ENCODE measurements at regions not wholly inside any gene's neighbourhood (a gene's known extent, or its start where the extent isn't known, plus 50 kb on each side); places are given as distances from the start of the nearest gene placed in this dataset.

GRCh38 chrX:121227888-121228287 is 180.5 kb downstream of the GLUD2 start:
- no peaks in the 10 kb centered on the region for H3K9me3 Mint-ChIP-seq
- H3K27me3 Mint-ChIP-seq, result no peaks in the 10 kb centered on the region
- DNase-seq (no peak), ATAC-seq (no peak)
- H3K36me3 Mint-ChIP-seq (ENCODE audit: low read depth), result no peaks in the 10 kb centered on the region
- no peak overlapping the region for H3K4me3 Mint-ChIP-seq
- H3K4me1 Mint-ChIP-seq, result no peaks in the 10 kb centered on the region
- H3K27ac Mint-ChIP-seq, result no peak overlapping the region

- no peak overlapping the region for H3K4me3 Mint-ChIP-seq
- H3K9me3 Mint-ChIP-seq, result no peaks in the 10 kb centered on the region
- DNase-seq (no peak), ATAC-seq (no peak)
- H3K27me3 Mint-ChIP-seq, result no peaks in the 10 kb centered on the region
- H3K4me1 Mint-ChIP-seq, result no peaks in the 10 kb centered on the region
- H3K36me3 Mint-ChIP-seq (ENCODE audit: low read depth), result no peaks in the 10 kb centered on the region
- H3K27ac Mint-ChIP-seq, result no peak overlapping the region
These were observed 184.4 kb downstream of the GLUD2 start for GRCh38 chrX:121231566-121232358.

DNA sequence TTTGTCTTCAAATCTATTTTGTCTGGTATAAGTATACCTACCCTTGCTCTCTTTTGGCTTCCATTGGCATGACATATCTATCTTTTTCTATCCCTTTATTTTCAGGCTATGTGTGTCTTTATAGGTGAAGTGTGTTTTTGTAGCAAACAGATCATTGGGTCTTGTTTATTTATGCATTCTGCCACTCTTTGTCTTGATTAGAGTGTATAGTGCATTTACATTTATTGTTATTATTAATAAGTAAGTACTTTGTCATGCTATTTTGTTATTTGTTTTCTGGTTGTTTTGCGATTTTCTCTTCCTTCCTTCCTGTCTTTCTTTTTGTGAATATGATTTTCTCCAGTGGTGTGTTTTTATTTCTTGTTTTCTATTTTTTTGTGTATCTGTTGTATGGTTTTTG is 188.6 kb downstream of the GLUD2 start:
- DNase-seq (no peak), ATAC-seq (no peak)
- H3K4me3 Mint-ChIP-seq, result no peak overlapping the region
- no peaks in the 10 kb centered on the region for H3K27me3 Mint-ChIP-seq
- no peak overlapping the region for H3K27ac Mint-ChIP-seq
- H3K4me1 Mint-ChIP-seq, result no peaks in the 10 kb centered on the region
- H3K9me3 Mint-ChIP-seq, result no peaks in the 10 kb centered on the region
- H3K36me3 Mint-ChIP-seq (ENCODE audit: low read depth), result no peaks in the 10 kb centered on the region

DNA sequence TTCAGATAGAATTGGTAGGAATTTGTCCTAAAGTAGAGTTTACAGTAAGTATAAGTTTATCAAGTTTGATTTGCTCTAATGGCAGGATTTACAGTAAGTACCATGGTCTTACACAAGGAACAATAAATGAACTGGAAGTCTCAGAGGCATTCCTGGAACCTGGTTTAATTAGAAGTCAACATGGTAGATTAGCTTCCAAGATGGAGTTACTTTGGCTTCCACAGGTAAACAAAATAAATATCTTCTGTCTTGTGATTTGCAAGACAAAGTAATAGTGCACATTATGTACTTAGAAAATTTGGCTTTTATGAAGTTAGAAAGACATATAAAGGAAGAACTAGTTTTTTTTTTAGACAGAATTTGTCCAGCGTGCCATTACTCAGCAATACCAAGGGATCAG is 190.7 kb downstream of the GLUD2 start:
- DNase-seq (no peak), ATAC-seq (no peak)
- Mint-ChIP-seq H3K4me3 (no peak overlapping the region), H3K27me3 (no peaks in the 10 kb centered on the region), H3K9me3 (no peaks in the 10 kb centered on the region), H3K36me3 (ENCODE audit: low read depth) (no peaks in the 10 kb centered on the region), H3K27ac (no peak overlapping the region), H3K4me1 (no peaks in the 10 kb centered on the region)

DNA sequence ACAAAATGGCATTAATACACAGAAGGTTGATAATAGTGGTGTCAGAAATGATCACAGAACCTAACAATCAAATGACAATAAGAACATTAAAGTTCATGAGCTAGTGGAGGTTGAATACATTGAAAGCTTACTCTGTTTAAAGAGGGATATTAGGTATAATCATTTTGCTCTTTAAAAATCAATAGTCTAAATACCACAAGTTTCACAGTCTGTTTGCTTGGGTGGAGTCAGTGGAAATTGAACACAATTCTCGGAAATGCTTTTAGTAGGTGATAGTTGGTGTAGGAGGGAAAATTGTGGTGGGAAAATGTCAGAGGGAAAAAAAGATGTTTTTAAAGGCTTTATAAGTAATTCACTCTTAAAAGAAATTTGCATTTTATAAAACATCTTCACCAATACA is 197.1 kb downstream of the GLUD2 start:
- Mint-ChIP-seq H3K27me3 (no peaks in the 10 kb centered on the region), H3K4me3 (no peak overlapping the region), H3K9me3 (no peaks in the 10 kb centered on the region), H3K4me1 (no peaks in the 10 kb centered on the region), H3K36me3 (ENCODE audit: low read depth) (no peaks in the 10 kb centered on the region), H3K27ac (no peak overlapping the region)
- no peak for DNase-seq
- ATAC-seq, result no peak

DNA sequence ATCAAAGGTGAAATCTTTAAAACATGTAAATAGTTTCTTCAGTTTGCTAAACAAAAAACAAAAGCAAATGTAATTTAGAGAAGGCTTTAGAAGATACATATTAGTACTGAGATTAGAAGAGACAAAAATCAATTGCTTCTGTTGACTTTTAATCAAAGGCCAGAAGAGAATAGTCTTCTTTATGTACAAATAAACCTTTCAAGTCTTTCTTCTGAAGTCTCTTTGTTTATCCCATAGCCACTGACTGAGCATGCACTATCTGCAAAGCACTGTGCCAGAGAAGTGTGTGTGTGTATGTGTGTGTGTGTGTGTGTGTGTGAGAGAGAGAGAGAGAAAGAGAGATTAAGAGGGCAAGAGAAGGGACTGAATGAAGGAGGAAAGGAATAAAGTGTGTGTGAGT is 198.4 kb downstream of the GLUD2 start:
- Mint-ChIP-seq H3K4me3 (no peak overlapping the region), H3K27me3 (no peaks in the 10 kb centered on the region), H3K9me3 (no peaks in the 10 kb centered on the region), H3K4me1 (no peaks in the 10 kb centered on the region), H3K36me3 (ENCODE audit: low read depth) (no peaks in the 10 kb centered on the region), H3K27ac (no peak overlapping the region)
- DNase-seq, result no peak
- ATAC-seq, result no peak

GRCh38 chrX:121254336-121254735 is 206.9 kb downstream of the GLUD2 start:
- no peaks in the 10 kb centered on the region for H3K36me3 Mint-ChIP-seq (ENCODE audit: low read depth)
- no peaks in the 10 kb centered on the region for H3K9me3 Mint-ChIP-seq
- DNase-seq, result no peak
- H3K27ac Mint-ChIP-seq, result no peak overlapping the region
- no peak overlapping the region for H3K4me3 Mint-ChIP-seq
- ATAC-seq, result no peak
- H3K27me3 Mint-ChIP-seq, result peaks cover 2% of the 10 kb centered on the region
- H3K4me1 Mint-ChIP-seq, result peaks cover 2% of the 10 kb centered on the region

DNA sequence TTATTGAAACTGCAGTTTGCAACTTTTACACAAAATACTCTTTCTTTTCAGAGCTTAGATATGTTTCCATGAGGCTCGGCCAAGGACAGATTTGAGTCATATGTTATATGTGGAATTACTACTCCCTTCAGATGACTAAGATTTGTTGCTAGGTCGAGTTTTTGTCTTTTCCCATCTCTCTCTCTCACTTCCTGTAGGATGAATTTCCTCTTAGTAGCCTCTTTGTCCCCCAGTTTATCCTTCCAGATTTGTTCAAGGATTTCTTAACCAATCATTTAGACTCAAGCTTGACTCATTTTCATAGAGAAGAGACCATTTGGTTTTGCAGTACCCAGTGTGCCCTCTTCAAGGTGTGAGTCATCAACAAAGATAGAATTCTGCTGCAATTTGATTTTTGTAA is 209.2 kb downstream of the GLUD2 start:
- no peaks in the 10 kb centered on the region for H3K9me3 Mint-ChIP-seq
- DNase-seq (no peak), ATAC-seq (no peak)
- peak overlapping the region; percentile 18 for H3K27ac Mint-ChIP-seq
- H3K4me3 Mint-ChIP-seq, result no peak overlapping the region
- H3K36me3 Mint-ChIP-seq (ENCODE audit: low read depth), result no peaks in the 10 kb centered on the region
- peaks cover 2% of the 10 kb centered on the region for H3K27me3 Mint-ChIP-seq
- peaks cover 2% of the 10 kb centered on the region for H3K4me1 Mint-ChIP-seq

- H3K27ac Mint-ChIP-seq, result no peak overlapping the region
These were observed 211.1 kb downstream of the GLUD2 start for GRCh38 chrX:121258545-121258944.

DNA sequence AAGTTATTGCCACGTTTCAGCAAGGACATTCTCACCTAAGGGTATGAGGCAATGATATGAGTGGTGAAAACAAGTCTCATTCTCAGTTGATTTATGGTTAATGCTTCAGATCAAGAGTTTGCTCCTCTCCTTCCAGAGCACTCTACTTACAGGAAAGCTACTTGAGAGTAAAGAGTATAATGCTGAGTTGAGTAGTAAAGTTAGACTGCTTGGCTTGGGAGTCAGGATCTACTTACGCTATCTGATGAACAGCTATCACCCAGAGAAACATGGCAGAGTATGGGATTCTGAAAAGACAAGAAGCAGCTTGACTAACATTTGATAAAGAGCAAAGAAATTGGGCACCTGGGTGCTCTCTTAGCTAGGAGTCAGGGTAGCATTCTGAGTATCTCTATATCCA is 211.8 kb downstream of the GLUD2 start:
- no peaks in the 10 kb centered on the region for H3K36me3 Mint-ChIP-seq (ENCODE audit: low read depth)
- H3K27me3 Mint-ChIP-seq, result peaks cover 2% of the 10 kb centered on the region
- ATAC-seq (no peak), DNase-seq (no peak)
- H3K4me1 Mint-ChIP-seq, result peaks cover 2% of the 10 kb centered on the region
- no peak overlapping the region for H3K4me3 Mint-ChIP-seq
- H3K27ac Mint-ChIP-seq, result no peak overlapping the region
- no peaks in the 10 kb centered on the region for H3K9me3 Mint-ChIP-seq

More at GRCh38 chrX:121258545-121258944, 211.1 kb downstream of the GLUD2 start:
- Mint-ChIP-seq H3K4me3 (no peak overlapping the region), H3K36me3 (ENCODE audit: low read depth) (no peaks in the 10 kb centered on the region), H3K4me1 (peaks cover 2% of the 10 kb centered on the region), H3K9me3 (no peaks in the 10 kb centered on the region), H3K27me3 (peaks cover 2% of the 10 kb centered on the region)
- no peak for DNase-seq
- no peak for ATAC-seq

DNA sequence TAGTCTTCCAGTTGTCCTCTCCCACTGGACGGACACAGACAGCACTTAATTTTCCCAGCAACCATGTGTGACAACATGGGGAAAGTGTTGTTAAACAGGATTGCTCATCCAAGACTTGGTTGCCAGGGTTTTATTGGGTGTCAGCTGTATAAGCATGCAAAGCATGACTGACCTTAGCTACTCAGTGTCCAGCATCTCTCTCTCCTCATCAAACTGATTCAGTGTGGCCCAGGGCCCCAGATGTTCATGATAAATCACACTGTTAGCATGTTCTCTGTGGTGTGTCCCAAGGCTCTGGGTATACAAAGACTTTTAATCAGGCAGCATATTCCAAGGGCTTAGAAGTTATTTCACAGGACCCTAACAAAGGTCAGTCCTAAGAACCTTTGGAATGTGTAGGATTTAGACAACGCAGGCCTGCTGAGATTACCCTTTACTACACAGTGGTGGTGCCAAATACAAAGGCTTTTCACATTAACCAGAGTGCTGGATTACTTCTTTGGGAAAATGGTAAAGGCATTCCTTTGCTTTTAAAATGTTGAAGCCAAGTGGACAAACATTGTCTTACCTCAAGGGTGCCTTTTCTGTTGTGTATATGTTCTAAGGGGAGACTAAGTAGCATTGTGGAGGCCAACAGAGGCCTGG is 213.3 kb downstream of the GLUD2 start:
- no peak overlapping the region for H3K27ac Mint-ChIP-seq
- no peaks in the 10 kb centered on the region for H3K9me3 Mint-ChIP-seq
- H3K4me1 Mint-ChIP-seq, result peaks cover 2% of the 10 kb centered on the region
- DNase-seq (no peak), ATAC-seq (no peak)
- H3K4me3 Mint-ChIP-seq, result no peak overlapping the region
- H3K27me3 Mint-ChIP-seq, result peaks cover 2% of the 10 kb centered on the region
- H3K36me3 Mint-ChIP-seq (ENCODE audit: low read depth), result no peaks in the 10 kb centered on the region

DNA sequence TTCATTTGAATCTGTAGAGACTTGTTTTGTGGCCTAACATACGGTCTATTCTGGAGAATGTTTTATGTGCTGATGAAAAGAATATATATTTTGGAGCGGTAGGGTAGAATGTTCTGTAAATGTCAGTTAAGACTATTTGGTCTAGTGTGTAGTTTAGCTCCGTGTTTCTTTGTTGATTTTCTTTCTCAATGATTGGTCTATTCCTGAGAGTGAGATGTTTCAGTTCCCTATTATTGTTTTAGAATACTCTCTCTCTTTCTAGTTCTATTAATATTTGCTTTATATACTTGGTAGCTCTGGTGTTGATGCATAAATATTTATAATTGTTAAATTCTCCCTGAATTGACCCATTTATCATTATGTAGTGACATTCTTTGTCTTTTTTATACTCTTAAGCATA is 236.5 kb downstream of the GLUD2 start:
- Mint-ChIP-seq H3K4me1 (no peaks in the 10 kb centered on the region), H3K4me3 (no peak overlapping the region), H3K9me3 (no peaks in the 10 kb centered on the region), H3K27me3 (no peaks in the 10 kb centered on the region), H3K36me3 (ENCODE audit: low read depth) (no peaks in the 10 kb centered on the region), H3K27ac (no peak overlapping the region)
- no peak for DNase-seq
- ATAC-seq, result no peak

DNA sequence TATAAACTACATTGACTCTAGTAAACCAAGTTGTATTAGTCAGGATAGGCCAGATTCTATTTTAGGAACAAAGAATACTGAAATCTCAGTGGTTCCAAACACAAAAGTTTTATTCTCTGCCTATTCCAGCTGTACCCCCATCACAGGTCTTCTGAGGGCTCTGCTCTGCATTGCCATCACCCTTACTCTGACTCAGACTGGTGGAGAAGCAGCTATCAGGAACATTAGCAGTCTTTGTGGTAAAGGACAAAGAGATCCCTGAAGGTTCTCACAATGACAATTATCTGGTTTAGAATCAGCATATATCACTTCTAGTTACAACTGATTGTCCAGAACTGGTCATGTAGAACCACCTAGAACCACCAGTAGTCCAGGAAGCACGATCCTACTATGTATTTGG is 251.1 kb downstream of the GLUD2 start:
- Mint-ChIP-seq H3K9me3 (no peaks in the 10 kb centered on the region), H3K4me1 (no peaks in the 10 kb centered on the region), H3K27me3 (no peaks in the 10 kb centered on the region), H3K4me3 (no peak overlapping the region), H3K36me3 (ENCODE audit: low read depth) (no peaks in the 10 kb centered on the region), H3K27ac (no peak overlapping the region)
- ATAC-seq (no peak), DNase-seq (no peak)

DNA sequence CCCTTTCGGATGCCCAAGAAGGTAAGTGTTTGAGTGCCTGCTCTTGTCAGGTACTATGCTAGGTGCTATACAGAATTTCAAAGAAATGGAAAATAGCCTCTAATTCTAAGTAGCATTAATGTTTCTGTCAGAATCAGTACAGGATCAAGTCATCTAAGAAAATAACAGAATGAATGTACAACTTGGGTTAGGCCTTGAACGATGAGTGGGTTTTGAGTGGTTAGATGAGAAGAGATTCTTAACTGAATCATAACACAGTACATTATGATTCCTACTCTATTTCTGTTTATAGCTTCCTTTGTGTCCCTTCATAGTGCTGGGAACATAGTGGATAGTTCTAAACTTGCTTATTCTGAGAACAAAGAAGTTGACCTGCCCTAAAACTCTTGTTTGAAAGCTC is 253.9 kb downstream of the GLUD2 start:
- Mint-ChIP-seq H3K4me3 (no peak overlapping the region), H3K9me3 (no peaks in the 10 kb centered on the region), H3K27me3 (no peaks in the 10 kb centered on the region), H3K4me1 (no peaks in the 10 kb centered on the region), H3K36me3 (ENCODE audit: low read depth) (no peaks in the 10 kb centered on the region), H3K27ac (no peak overlapping the region)
- DNase-seq, result no peak
- no peak for ATAC-seq

DNA sequence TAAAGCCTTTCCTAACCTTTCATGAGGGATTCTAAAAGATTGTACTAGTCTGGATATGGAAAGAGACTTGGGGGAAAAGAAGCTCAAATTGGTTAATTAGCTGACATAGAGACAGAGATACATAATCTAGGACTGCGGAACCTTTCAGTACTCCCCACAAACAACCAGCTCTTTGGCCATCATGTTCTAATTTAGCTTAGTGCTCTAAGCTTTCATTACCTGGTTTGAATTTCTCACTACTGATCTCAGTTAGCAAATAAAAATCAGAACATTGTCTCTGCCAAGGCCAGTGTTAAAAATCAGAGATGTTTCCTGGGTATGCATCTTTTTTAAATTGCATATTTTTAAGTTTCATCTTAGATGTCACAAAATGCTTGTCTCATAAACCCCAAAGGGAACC is 254.4 kb downstream of the GLUD2 start:
- ATAC-seq (no peak), DNase-seq (no peak)
- no peaks in the 10 kb centered on the region for H3K4me1 Mint-ChIP-seq
- no peaks in the 10 kb centered on the region for H3K27me3 Mint-ChIP-seq
- no peak overlapping the region for H3K27ac Mint-ChIP-seq
- H3K4me3 Mint-ChIP-seq, result no peak overlapping the region
- H3K36me3 Mint-ChIP-seq (ENCODE audit: low read depth), result no peaks in the 10 kb centered on the region
- no peaks in the 10 kb centered on the region for H3K9me3 Mint-ChIP-seq

Data from activated naive CD8-positive, alpha-beta T cell treated with anti-CD3 and anti-CD28 coated beads, Interleukin-2, amount 50 U/mL, for 24 hours (primary cell).